ENCODE measurements at regions not wholly inside any gene's neighbourhood (a gene's known extent, or its start where the extent isn't known, plus 50 kb on each side); places are given as distances from the start of the nearest gene placed in this dataset.

DNA sequence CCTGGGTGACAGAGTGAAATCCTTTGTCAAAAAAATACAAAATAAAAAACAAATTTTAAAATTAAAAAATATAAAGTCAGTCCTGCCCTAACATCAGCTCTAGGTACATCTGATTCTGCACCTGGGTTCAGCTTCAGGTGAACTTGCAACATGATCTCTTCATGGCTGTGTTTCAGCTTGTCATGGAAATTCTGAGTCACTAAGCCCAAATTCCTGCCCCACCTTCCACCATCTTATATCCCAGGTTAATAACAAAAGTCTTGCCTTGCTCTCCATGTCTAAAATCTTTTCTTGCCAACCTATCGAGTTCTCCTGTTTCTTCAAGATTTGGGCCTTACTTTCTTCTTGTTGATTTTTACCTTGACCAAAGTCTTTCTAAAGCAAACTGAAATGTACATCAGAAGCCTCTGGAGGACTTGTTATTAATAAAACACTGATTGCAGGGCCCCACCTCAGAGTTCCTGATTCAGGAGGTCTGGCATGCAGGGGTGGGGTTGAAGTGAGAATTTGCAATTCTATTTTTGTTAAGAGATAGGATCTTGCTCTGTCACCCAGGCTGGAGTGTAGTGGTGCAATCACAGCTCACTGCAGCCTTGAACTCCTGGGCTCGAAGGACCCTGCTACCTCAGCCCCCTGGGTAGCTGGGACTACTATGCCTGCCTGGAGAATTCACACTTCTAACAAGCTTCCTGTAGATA lies 125.8 kb upstream of the VCX3A start:
- TF ChIP-seq GATA1 (IDR thresholded peaks at IDR 0.05; ENCODE audit: low read depth, low read length): no peak
- no peak for TF ChIP-seq POLR2A (IDR thresholded peaks at IDR 0.05; ENCODE audit: low read length)
